Neural cell (in vitro differentiated cells): ENCODE measurements at regions not wholly inside any gene's neighbourhood (a gene's known extent, or its start where the extent isn't known, plus 50 kb on each side); places are given as distances from the start of the nearest gene placed in this dataset.

Source experiments
- CTCF ChIP-seq: fragments of 450-650 bp; IDR thresholded peaks from 2 replicates; pipeline ENCODE4 v1.5.1; 2014; ENCODE audit warnings: antibody characterized with exemption, mild to moderate bottlenecking, moderate library complexity; ENCODE audit not compliant: poor library complexity, severe bottlenecking
- EP300 ChIP-seq: fragments of 450-650 bp; conservative IDR thresholded peaks from 2 replicates; pipeline ENCODE4 v1.6.1; 2014; ENCODE audit warnings: antibody characterized with exemption, mild to moderate bottlenecking, moderate library complexity; ENCODE audit not compliant: poor library complexity, severe bottlenecking
- EZH2 ChIP-seq: fragments of 200-600, 300-800 bp; shearing (Covaris generic), sonication (generic); IDR thresholded peaks from 2 replicates; pipeline ENCODE4 v1.6.1; 2014; ENCODE audit warnings: antibody characterized with exemption, low read length, borderline replicate concordance, mild to moderate bottlenecking; ENCODE audit not compliant: insufficient read depth, poor library complexity, severe bottlenecking
- POLR2AphosphoS5 ChIP-seq: IDR thresholded peaks from 2 replicates; pipeline ENCODE4 v1.6.1; 2012
- RAD21 ChIP-seq: fragments of 450-650 bp; conservative IDR thresholded peaks from 2 replicates; pipeline ENCODE4 v1.6.1; 2014; ENCODE audit warnings: antibody characterized with exemption, mild to moderate bottlenecking, moderate library complexity
- REST ChIP-seq: IDR thresholded peaks from 2 replicates; pipeline ENCODE4 v1.6.1; 2012; ENCODE audit warnings: borderline replicate concordance
- TAF1 ChIP-seq: IDR thresholded peaks from 2 replicates; pipeline ENCODE4 v1.6.1; 2012; ENCODE audit warnings: low read depth

- TF ChIP-seq CTCF (no peak), EP300 (peak; percentile 37), EZH2 (no peak), POLR2AphosphoS5 (peak; percentile 40), TAF1 (no peak), RAD21 (no peak), REST (no peak)
Measured at GRCh38 chr4:181890911-181891310, 352.3 kb upstream of the TENM3 start.
